ENCODE measurements at regions not wholly inside any gene's neighbourhood (a gene's known extent, or its start where the extent isn't known, plus 50 kb on each side); places are given as distances from the start of the nearest gene placed in this dataset.

- DNase-seq (no peak), ATAC-seq (no peak)
- no peak overlapping the region for H3K4me3 ChIP-seq
- intact Hi-C loops (cut with DNase I) = no loop called here
- no peak for TF ChIP-seq CTCF (IDR thresholded peaks at IDR 0.05)
- no peak for TF ChIP-seq POLR2A (IDR thresholded peaks at IDR 0.05)
- H3K27me3 ChIP-seq = no peaks in the 10 kb centered on the region
- no peaks in the 10 kb centered on the region for H3K36me3 ChIP-seq (replicated peaks in 1 of 2; ENCODE audit: insufficient read depth in 1 of 2, low read depth in 2 of 2)
- no peak overlapping the region for H3K27ac ChIP-seq
- no peaks in the 10 kb centered on the region for H3K9me3 ChIP-seq
- H3K4me1 ChIP-seq = no peaks in the 10 kb centered on the region
Observed at GRCh38 chr2:57141269-57141668, 905.3 kb upstream of the VRK2 start.

- H3K27ac ChIP-seq = no peak overlapping the region
- H3K36me3 ChIP-seq (replicated peaks in 1 of 2; ENCODE audit: insufficient read depth in 1 of 2, low read depth in 2 of 2) = no peaks in the 10 kb centered on the region
- no peak for TF ChIP-seq CTCF (IDR thresholded peaks at IDR 0.05)
- TF ChIP-seq POLR2A (IDR thresholded peaks at IDR 0.05) = no peak
- intact Hi-C loops (cut with DNase I) = no loop called here
- 50 to 80% methylated on average over 1 of the region's 1 CpG for WGBS, 2 donors
- H3K27me3 ChIP-seq = no peaks in the 10 kb centered on the region
- no peaks in the 10 kb centered on the region for H3K4me1 ChIP-seq
- no peaks in the 10 kb centered on the region for H3K9me3 ChIP-seq
- DNase-seq (no peak), ATAC-seq (no peak)
- H3K4me3 ChIP-seq = no peak overlapping the region
Observed at GRCh38 chr2:57146951-57147350, 899.7 kb upstream of the VRK2 start.

- DNase-seq = no peak
- WGBS, 2 donors = 58 to 69% methylated on average over 2 of the region's 2 CpGs
- intact Hi-C loops (cut with DNase I) = no loop called here
Observed at GRCh38 chr2:57156231-57156924, 890.2 kb upstream of the VRK2 start.

DNA sequence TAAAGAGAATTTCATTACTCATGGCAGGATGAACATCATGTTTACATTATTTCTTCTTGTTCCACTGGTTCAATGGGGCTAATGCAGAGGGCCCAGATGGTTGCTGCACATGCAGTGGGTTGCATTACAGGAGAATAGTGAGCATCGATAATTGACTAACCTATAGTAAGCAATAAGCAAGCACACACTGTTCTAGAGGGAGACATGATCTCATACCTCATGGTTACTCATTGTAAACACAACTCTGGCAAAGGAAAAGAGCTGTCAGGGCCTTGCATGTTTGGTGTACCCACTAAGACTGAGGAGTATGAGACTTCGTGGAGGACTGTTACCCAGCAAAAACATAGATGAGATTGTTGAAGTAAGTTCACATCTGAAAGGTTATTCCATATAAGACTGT is 885.6 kb upstream of the VRK2 start:
- no peak for TF ChIP-seq CTCF (IDR thresholded peaks at IDR 0.05)
- no peak for TF ChIP-seq POLR2A (IDR thresholded peaks at IDR 0.05)
- WGBS, 2 donors = 79 to 84% methylated on average over 2 of the region's 2 CpGs
- H3K4me1 ChIP-seq = peaks cover 6% of the 10 kb centered on the region

More at GRCh38 chr2:57156231-57156924, 890.2 kb upstream of the VRK2 start:
- Histone ChIP-seq H3K36me3 (replicated peaks in 1 of 2; ENCODE audit: insufficient read depth in 1 of 2, low read depth in 2 of 2) (no peaks in the 10 kb centered on the region), H3K27ac (no peak overlapping the region), H3K27me3 (no peaks in the 10 kb centered on the region), H3K9me3 (no peaks in the 10 kb centered on the region), H3K4me1 (no peaks in the 10 kb centered on the region), H3K4me3 (no peak overlapping the region)
- ATAC-seq = no peak
- TF ChIP-seq CTCF (IDR thresholded peaks at IDR 0.05) = no peak
- no peak for TF ChIP-seq POLR2A (IDR thresholded peaks at IDR 0.05)

GRCh38 chr2:57177176-57177575 is 869.4 kb upstream of the VRK2 start:
- WGBS, 2 donors = 40 to 65% methylated on average over 1 of the region's 1 CpG
- Histone ChIP-seq H3K4me3 (no peak overlapping the region), H3K27ac (no peak overlapping the region), H3K27me3 (no peaks in the 10 kb centered on the region), H3K36me3 (replicated peaks in 1 of 2; ENCODE audit: insufficient read depth in 1 of 2, low read depth in 2 of 2) (no peaks in the 10 kb centered on the region), H3K4me1 (no peaks in the 10 kb centered on the region), H3K9me3 (no peaks in the 10 kb centered on the region)
- DNase-seq (no peak), ATAC-seq (no peak)
- intact Hi-C loops (cut with DNase I) = no loop called here
- no peak for TF ChIP-seq CTCF (IDR thresholded peaks at IDR 0.05)
- TF ChIP-seq POLR2A (IDR thresholded peaks at IDR 0.05) = no peak

More for the DNA sequence above, 885.6 kb upstream of the VRK2 start:
- Histone ChIP-seq H3K4me3 (no peak overlapping the region), H3K27ac (no peak overlapping the region), H3K27me3 (no peaks in the 10 kb centered on the region), H3K36me3 (replicated peaks in 1 of 2; ENCODE audit: insufficient read depth in 1 of 2, low read depth in 2 of 2) (no peaks in the 10 kb centered on the region), H3K9me3 (no peaks in the 10 kb centered on the region)
- DNase-seq (no peak), ATAC-seq (no peak)
- intact Hi-C loops (cut with DNase I) = no loop called here
